ENCODE measurements at regions not wholly inside any gene's neighbourhood (a gene's known extent, or its start where the extent isn't known, plus 50 kb on each side); places are given as distances from the start of the nearest gene placed in this dataset.

- TF ChIP-seq POLR2A (IDR thresholded peaks at IDR 0.05; ENCODE audit: low read length) (no peak), SMC3 (IDR thresholded peaks at IDR 0.05) (no peak)
These were observed 364.3 kb upstream of the ADAMTSL1 start for GRCh38 chr9:18109675-18110074.

Data from A549 (cell line).